ENCODE measurements at regions not wholly inside any gene's neighbourhood (a gene's known extent, or its start where the extent isn't known, plus 50 kb on each side); places are given as distances from the start of the nearest gene placed in this dataset.
"Not testable (repeated sequence)": the region's sequence is repeated elsewhere in the genome, so short reads cannot be mapped to it uniquely, and the experiment has no call there.

DNA sequence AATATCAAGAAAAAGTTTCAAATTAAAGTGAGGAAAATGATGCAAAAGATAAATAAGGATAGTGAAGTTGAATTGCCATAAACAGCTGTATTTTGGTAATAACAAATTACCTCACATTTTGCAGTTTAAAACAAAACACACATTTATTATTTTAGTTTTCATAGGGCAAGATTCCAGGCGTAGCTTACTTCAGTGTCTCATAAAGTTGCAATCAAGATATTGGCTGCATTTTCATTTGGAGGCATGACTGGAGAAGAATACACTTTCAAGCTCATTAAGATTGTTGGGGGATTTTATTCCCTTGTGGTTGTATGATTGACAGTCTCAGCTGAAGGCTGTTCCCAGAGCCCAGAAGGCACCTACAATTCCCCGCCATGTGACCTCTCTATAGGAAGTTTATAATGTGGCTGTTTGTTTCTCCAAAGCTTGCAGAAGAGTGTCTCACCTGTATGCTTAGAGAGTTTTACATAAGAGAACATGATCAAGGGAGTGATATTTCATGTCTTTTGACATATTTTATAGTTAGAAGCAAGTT lies 151.4 kb downstream of the OTOL1 start:
- no peak overlapping the region for H3K4me3 ChIP-seq (replicated peaks; ENCODE audit: low read depth, low read length)
- TF ChIP-seq, protein P1, sequence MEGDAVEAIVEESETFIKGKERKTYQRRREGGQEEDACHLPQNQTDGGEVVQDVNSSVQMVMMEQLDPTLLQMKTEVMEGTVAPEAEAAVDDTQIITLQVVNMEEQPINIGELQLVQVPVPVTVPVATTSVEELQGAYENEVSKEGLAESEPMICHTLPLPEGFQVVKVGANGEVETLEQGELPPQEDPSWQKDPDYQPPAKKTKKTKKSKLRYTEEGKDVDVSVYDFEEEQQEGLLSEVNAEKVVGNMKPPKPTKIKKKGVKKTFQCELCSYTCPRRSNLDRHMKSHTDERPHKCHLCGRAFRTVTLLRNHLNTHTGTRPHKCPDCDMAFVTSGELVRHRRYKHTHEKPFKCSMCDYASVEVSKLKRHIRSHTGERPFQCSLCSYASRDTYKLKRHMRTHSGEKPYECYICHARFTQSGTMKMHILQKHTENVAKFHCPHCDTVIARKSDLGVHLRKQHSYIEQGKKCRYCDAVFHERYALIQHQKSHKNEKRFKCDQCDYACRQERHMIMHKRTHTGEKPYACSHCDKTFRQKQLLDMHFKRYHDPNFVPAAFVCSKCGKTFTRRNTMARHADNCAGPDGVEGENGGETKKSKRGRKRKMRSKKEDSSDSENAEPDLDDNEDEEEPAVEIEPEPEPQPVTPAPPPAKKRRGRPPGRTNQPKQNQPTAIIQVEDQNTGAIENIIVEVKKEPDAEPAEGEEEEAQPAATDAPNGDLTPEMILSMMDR (IDR thresholded peaks at IDR 0.05; ENCODE audit: low read depth, low read length, missing control alignments) = no peak
- DNase-seq (ENCODE audit: extremely low read depth, low read depth) = no peak

DNA sequence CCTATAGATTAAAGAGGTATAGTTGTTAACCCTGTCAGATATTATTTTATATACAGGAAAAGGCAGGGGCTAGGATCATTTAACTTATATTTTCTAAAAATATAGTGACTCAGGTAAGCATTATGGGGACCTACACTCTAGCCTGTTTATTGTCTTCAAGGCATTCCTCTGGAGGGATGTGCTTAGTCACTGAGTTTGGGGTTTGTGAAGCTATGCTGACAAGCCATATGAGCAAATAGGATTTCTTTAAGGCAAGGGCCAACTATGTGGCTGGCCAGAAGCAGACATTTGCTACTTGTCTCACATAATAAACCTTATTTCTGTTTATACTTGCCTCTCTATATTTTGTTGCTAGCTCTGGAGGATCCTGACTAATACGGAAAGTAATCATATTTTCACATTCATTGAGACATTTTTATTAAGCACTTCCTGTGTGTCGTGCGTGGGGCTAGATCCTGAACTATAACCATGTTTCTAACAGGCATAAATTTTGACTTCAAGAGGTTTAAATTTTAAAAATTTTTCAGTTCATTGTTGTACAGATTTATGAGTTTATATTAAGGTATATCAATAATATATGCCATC lies 153.4 kb downstream of the OTOL1 start:
- no peak for DNase-seq (ENCODE audit: extremely low read depth, low read depth)
- H3K4me3 ChIP-seq (replicated peaks; ENCODE audit: low read depth, low read length) = no peak overlapping the region
- TF ChIP-seq, protein P1 (IDR thresholded peaks at IDR 0.05; ENCODE audit: low read depth, low read length, missing control alignments) = no peak

DNA sequence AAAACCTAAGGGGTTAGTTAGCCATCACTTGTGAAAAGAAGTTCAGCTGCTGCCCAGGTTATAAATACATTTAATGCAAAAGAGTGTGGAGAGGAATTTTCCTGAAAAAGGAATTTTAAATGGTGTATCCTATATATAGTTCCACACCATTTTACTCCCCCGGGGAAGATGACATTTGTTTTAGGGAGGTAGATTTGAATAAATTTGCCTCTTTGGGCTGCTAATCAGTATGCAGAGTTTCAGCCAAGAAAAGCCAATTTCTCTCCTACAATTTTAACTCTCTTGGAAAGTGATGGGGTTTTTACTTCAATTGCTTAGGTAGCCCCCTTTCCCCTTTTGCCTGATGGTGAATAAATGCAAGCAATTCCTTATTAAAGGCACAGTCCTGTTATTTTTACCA lies 161.2 kb downstream of the OTOL1 start:
- no peak overlapping the region for H3K4me3 ChIP-seq (replicated peaks; ENCODE audit: low read depth, low read length)
- TF ChIP-seq, protein P1 (IDR thresholded peaks at IDR 0.05; ENCODE audit: low read depth, low read length, missing control alignments) = no peak
- DNase-seq (ENCODE audit: extremely low read depth, low read depth) = no peak

DNA sequence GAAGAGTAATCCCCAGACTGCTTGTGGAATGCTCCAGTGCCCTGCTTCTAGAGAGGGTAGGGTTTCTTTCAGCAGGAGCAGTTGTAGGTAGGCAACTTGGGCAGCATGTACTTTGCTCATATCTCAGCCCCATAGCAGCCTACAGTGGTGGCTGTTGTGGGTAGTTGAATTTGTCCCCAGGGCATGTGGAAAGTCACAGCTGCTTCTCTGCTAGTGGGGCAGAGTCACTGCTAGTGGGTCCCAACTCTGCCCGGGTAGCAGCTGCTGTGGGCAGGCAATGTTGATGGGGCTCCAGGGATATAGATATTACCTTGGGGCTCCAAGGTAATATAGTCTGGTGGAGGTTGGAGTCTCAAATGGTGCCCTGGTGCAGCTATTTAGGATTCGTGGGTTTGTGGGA lies 174.5 kb downstream of the OTOL1 start:
- TF ChIP-seq, protein P1 (IDR thresholded peaks at IDR 0.05; ENCODE audit: low read depth, low read length, missing control alignments) = no peak
- no peak overlapping the region for H3K4me3 ChIP-seq (replicated peaks; ENCODE audit: low read depth, low read length)
- DNase-seq (ENCODE audit: extremely low read depth, low read depth) = no peak

DNA sequence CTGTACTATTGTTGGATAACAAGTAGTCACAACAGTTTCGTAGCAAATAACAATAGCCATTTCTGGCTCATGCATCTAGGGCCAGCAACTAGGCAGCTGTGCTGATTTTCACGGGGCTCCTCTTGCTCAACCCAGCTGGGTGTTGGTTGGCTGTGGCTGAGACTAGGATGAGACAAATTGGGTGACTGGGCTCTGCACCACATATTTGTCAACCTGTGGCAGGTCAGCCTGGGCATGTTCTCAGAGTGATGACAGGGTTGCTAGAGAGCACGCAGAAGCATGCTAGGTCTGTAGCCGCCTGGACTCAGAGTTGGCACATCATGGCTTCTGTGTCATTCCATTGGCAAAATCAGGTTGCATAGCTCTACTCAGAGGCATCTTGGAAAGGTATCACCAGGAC lies 175.9 kb downstream of the OTOL1 start:
- TF ChIP-seq, protein P1 (IDR thresholded peaks at IDR 0.05; ENCODE audit: low read depth, low read length, missing control alignments) = no peak
- no peak for DNase-seq (ENCODE audit: extremely low read depth, low read depth)
- H3K4me3 ChIP-seq (replicated peaks; ENCODE audit: low read depth, low read length) = no peak overlapping the region

DNA sequence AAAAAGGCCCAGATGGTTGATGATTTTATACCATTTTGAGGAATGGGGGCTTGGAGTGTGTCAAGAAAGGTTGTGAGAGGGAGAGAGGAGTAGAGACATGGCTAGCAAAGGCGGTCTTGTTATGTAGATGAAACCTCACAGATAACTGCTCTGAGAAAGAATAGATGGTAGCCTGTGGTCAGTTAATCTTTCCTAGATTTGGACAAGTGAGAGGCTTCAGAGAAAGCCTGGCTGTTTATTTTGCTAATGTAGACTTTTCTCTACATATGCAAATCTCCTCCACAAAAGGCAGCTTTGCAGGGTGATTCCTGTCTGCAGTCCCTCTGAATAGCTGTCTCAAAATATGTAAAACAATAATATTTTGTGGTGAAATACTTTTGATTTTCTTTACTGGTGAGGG lies 177.3 kb downstream of the OTOL1 start:
- DNase-seq (ENCODE audit: extremely low read depth, low read depth) = no peak
- H3K4me3 ChIP-seq (replicated peaks; ENCODE audit: low read depth, low read length) = no peak overlapping the region
- TF ChIP-seq, protein P1 (IDR thresholded peaks at IDR 0.05; ENCODE audit: low read depth, low read length, missing control alignments) = no peak

DNA sequence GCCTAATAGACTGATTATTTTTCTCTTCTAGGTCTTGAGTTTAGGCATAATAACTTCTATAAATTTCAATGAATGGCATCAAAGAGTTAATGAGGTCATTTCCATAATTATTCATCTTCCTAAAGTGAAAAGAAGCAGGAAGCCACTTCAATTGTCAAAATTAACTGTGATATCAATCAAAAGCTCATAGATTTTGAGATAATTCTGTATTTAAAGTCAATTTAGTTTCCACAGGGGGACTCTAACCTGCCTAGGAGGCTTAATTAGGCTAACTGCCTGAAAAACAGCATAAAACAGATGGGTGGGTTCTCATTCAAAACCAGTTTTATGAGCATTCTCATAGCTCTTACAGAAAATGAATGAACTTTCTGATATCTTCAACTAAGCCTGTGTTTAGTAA lies 177.8 kb downstream of the OTOL1 start:
- no peak for DNase-seq (ENCODE audit: extremely low read depth, low read depth)
- no peak overlapping the region for H3K4me3 ChIP-seq (replicated peaks; ENCODE audit: low read depth, low read length)
- TF ChIP-seq, protein P1 (IDR thresholded peaks at IDR 0.05; ENCODE audit: low read depth, low read length, missing control alignments) = no peak

DNA sequence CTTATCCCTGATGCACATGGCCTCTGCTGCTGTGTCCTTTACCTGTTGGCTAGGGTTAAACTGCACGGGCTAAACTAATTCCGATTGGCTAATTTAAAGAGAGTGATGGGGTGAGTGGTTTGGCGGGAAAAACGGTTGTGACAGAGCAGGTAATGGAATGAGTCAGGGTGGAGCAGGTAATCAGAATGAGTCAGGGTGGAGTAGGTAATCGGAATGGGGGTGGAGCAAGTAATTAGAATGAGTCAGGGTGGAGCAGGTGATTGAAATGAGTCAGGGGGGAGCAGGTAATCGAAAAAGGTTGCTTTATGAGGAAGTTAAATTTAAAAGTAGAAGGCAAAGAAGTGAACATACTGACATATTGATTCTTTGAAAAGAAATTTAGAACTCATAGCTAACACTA lies 185.2 kb downstream of the OTOL1 start:
- not testable (repeated sequence) for DNase-seq (ENCODE audit: extremely low read depth, low read depth)

More for the DNA sequence above, 185.2 kb downstream of the OTOL1 start:
- not testable (repeated sequence) for H3K4me3 ChIP-seq (replicated peaks; ENCODE audit: low read depth, low read length)
